COLO829 (cell line): ENCODE measurements at regions not wholly inside any gene's neighbourhood (a gene's known extent, or its start where the extent isn't known, plus 50 kb on each side); places are given as distances from the start of the nearest gene placed in this dataset.

Source experiments
- DNase-seq: peaks from one replicate; pipeline ENCODE4 v3.0.0; 2012; ENCODE audit warnings: low spot score

DNA sequence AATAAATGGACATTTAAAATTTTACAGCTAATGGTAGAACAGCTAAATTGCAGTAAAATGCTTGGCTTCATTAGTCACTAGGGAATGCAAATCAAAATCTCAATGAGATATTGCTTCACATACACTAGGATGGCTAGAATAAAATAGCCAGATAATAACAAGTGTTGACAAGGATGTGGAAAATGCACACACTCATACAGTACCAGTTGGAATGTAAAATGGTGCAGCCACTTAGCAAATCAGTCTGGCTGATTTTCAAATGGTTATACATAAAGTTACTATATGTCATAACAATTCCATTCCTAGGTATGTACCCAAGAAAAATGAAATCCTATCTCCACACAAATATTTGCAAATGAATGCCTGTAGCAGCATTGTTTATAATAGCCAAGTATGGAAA lies 452.1 kb downstream of the HDGFL1 start:
- DNase-seq: no peak

DNA sequence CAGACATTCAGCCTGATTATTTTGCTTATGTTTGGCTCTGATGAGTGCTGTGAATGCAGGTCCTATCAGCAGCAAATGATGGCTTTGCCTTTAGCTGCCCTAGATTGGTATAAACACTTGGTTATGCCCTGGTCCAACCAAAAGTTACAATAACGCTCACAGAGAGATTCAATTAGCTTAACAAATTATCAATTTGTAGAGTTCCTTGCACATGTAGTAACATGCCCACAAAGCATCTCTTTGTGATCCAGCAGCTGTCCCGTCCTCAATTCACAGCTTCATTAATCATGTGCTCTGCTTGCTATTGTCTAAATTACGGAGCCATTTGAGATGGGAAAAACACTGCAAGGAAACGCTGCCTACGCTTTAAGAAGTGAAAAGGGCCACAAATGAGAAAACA lies 457.9 kb downstream of the HDGFL1 start:
- peak; percentile 52 for DNase-seq

DNA sequence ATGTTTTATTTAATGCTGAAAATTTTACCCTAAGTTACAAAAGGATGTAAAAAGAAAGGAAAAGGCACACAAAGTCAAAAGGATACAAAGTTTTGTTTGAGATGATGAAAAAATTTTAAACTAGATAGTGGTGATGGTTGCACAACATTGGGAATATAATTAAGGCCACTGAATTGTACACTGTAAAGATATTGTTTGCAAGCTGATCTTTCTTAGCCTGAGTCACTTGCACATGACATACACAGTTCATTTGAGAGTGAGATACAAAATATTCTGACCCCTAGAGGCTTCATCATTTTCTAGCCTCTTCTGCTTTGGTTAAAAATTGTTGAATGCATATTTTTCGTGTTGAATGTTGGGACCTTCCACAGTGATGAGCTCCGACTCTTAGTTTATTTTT lies 462.6 kb downstream of the HDGFL1 start:
- DNase-seq: peak; percentile 59

DNA sequence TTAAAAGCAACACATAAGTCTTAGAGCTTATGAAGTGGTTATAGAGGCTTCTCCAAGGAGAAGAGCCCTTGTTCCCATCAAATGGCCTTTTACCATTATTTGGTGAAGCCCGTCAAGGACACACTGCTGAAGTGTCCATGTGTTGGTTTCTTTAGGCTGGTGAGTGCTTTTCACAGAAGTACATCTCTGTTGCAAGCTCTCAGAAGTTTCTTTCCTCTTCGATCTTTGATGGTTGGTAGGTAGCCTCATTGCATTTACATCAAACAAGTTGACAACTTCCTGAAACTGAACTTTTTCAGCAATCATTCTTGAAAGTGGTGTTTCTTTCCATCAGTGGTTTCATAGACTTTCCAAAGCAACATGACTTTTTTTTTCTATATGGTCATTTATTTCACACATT lies 465.6 kb downstream of the HDGFL1 start:
- DNase-seq: no peak

DNA sequence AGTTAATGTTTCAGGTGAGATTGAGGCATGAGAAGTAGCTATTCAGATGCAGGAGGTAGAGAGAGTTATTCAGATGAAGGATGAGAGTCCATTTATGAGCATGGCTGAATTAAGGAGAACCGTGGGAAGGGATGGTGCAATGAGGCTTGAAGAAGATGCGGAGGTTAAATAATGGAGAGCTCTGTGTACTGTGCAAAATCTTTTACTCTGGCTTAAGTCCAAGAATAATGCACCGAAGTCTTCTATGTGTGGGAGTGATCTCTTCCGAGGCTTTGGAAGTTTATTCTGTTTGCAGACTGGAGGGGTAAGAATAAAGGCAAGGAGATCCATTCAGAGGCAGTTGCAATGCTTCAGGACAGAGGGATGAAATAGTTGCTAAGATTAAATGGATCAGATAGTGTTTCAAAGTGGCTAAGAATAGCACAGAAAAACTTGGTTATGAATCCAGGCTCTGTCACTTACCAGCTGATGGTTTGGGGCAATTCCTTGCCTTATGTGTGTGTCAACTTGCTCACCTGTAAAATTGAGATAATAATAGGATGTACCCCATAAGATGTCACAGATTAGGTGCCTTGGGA lies 467.1 kb downstream of the HDGFL1 start:
- DNase-seq: peak; percentile 76

DNA sequence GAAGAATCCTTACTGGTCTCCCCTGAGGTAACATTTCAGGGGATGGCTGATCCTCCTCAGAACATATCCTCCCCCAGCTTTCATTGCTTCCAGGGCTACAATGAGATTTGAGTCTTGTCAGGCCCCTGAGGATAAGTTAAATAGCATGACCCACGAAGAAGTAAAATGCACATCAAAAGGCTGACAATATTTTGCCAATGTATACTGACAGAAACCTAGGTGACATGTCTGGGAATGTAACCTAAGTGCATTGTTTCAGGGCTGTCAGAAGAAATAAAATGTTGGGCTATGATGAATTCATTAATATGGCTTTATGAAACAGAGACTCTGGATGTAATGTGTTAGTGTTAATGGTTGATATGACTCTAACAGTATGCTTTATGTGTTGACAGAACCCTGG lies 471.5 kb downstream of the HDGFL1 start:
- no peak for DNase-seq

DNA sequence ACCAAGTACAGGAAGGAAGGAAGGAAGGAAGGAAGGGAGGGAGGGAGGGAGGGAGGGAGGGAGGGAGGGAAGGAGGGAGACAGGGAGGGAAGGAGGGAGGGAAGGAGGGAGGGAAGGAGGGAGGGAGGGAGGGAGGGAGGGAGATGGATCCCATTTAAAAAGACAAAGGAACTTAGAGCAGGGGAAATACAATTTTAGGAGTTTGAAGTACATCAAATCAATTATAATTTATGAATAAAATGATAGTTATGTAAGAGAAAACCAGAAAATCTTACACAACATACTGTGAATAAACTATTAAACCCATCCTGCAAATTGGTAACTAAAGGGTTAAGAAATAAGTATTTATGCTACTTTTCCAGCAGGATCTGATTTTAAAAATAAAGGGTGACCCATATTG lies 475.9 kb downstream of the HDGFL1 start:
- no peak for DNase-seq

DNA sequence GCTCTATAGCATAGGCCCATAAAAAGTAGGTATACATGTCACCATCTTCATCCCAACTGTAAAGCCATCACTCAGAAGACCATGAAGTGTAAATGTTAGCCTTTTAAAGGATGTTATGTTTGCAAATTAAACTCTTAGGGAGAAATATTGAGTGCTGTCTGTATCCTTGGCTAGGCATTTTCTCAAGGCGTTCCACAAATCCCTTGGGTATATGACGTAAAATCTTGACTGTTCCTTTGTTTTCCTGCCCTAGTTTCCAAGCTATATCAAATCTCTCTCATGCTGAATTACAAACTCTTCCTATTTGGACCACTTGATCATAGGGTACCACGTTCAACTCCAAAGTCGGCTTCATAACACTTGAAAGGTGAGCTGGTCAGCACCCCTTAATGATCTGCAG lies 486.2 kb downstream of the HDGFL1 start:
- DNase-seq: no peak

DNA sequence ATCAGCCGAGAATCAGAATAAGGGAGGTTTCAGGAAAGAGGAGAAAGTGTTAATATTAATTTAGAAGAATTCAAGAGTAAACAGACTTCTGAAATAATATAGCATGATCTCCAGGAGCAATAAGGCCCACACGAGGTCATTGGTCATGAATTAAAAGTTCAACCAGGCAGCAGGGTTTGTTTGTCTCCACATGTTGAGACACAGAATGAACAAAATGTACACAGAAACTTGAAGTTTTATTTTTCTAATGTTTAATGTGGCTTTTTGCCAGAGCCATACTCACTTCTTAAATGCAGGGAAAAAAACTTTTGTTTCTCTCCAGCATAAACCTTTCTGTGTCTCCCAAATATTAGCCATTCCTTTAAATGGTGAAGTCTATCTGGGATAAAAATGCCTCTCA lies 504.5 kb downstream of the HDGFL1 start:
- DNase-seq: no peak

DNA sequence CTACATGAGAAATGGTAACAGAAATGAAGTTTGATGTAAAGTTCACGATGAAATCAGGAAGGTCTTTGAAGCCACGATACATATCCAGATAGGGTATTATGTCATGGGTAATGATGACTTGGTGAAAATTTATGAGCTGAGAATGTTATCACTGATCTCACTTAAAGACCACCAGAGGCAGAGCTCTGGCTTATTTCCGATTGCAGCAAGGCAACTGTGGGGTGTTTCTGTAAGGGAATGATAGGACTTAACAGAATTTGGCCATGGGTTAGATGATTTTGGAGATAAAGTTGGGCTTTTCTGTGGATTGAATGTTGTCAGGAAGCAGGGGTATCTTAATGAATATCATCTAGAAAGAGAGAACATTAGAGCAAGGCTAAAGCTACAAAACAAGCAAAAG lies 508.4 kb downstream of the HDGFL1 start:
- DNase-seq: no peak

DNA sequence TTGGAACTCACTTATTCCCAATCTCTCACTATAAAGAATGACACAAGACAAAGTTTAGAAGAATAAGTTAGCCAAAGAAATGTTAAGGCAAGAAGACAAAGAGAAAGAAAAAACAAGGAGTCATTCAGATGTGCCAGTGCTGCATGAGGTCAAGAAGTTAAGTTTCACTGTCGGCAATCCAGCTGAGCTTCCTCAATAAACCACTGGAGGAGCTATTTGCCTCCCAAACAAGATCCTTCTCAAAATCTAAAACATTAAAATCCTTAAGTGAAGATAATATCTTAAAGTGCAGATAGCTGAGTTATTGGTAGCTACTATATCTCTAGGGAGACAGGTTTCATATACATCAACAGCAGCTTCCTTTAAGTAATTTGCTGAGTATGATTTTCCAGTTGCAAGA lies 512.3 kb downstream of the HDGFL1 start:
- peak; percentile 3 for DNase-seq

DNA sequence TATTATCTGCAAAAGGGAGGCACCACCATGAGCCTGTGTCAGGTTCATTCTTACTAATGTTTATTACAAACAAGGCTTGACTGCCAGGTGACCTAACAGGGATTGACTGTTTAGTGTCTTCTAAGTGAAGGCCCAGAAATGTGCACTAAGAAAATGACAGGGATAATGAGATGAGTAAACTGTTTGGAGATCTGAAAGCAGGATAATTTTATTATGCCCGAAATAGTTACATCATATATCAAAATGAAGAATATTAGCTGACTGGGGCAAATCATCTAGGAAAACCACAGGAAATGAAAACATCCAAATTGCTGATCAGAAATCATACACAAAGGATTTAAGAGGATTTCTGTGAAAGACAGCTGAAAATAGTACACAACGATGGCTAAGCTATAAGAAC lies 516.7 kb downstream of the HDGFL1 start:
- no peak for DNase-seq

DNA sequence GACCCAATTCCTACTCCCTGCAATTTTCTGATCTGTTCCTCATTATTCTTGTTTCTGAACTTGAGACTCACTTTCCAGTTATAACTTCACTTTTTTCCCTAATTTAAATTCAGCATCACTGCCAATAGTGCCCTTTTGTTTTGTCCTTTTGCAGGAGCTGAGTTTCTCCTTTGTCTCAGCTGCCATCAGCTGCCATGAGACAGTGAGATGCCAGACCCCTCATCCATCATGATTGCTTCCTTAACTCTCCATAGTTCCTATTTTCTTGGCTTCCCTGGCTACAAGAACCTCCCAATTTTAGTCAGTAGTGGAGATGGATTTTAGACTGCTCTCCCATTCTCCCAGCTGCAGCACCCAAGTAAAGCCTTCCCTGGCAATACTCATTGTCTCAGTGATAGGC lies 518.1 kb downstream of the HDGFL1 start:
- DNase-seq: no peak

DNA sequence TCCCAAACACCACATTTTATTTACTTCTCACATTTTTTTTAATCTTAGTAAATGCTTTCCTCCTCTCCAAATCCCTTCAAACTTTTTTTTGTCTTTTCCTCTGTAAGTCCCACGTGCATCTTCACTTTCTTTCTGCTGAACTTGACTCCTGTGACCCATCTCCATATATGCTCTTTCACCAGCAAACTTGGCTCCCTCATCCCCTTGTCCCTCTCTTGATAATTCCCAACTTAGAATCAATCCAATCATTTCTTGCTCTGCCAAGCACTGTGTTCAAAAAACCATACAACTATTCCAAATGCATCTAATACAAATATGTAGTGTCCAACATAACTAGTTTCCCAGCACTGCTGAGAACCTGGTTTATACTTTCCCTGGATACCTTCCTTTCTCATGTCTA lies 519.4 kb downstream of the HDGFL1 start:
- DNase-seq: no peak

DNA sequence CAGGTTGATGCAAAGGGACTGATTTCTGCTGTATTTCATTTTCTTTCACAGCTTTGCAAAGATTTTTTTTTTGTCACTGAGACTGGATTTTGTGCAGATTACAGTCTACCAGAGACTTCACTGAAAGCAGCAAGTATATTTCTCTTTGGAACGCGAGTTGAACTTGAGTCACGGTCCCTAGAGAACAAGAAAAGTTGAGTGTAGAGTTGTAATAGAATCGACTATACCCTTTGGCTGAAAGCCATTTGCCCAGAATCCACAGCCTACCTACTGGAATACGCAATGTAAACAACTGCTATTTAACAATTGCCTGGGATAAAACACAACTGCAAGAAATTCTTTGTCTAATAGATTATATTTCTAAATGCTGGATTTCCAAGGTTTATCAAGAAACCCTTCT lies 520.6 kb downstream of the HDGFL1 start:
- DNase-seq: no peak

DNA sequence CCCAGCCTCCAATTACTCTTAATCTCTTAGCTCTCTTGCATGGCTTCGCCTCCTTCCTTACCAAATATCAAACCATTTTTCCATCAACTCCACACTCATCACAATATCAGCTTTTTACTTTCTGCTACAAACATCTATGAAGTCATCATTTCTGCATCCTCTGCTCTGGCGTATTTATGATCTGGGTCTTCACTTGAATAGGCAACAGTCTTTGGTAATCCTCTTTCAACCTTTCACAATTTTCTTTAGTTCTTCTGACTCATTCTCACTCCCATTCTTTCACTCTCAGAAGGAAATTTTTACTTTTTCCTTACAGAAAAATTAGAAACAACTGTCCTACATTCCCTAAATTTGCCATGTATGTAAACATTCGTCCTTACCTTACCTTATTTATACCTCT lies 522.4 kb downstream of the HDGFL1 start:
- DNase-seq: no peak

DNA sequence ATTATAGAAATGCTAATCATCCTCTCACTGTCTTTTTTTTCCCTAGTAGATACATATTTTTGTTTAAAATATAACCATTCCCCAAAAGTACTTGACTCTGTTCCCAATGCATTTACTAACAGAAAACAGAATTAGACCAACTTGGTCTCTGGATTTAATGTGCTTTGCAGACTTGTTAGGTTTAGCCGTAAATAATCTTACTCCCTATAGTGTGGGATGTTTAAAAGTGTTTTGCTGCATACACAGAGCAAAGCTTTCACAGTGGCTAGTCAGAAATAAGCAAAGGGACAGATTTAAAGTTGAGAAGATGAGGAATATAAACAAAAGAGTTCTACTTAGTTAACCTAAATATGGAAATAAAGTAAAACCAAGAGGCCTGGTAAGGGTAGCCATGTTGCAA lies 527.5 kb downstream of the HDGFL1 start:
- DNase-seq: no peak

DNA sequence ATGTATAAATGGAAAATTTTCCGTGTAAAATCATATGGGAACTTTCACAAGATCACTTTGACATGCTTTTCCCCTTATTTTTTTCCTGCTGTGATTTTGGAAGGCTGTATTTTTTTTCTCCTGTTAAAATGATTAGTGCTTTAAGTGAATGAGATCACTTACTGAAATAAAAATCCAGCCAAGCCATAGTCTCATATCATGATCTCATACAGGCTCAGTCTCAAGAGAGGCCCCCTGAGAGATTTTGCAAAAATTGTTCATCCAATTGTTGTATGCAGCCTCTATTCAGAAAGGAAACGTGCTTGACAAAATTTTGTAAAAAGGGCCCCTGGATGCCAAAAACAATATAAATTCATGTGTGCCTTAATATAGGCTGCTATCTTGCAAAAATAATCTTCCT lies 528.2 kb downstream of the HDGFL1 start:
- no peak for DNase-seq

DNA sequence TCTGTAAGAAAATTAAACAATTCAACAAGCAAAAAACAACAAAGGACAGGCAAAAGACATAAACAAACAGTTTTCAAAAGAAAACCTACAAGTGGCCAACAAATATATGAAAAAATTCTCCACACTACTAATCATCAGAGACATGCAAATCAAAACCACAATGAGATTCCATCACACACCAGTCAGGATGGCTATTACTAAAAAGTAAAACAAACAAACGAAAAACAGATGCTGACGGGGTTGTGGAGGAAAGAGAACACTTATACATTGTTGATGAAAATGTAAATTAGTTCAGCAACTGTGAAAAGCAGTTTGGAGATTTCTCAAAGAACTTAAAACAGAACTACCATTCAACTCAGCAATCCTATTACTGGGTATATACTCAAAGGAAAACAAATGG lies 537.6 kb downstream of the HDGFL1 start:
- no peak for DNase-seq

DNA sequence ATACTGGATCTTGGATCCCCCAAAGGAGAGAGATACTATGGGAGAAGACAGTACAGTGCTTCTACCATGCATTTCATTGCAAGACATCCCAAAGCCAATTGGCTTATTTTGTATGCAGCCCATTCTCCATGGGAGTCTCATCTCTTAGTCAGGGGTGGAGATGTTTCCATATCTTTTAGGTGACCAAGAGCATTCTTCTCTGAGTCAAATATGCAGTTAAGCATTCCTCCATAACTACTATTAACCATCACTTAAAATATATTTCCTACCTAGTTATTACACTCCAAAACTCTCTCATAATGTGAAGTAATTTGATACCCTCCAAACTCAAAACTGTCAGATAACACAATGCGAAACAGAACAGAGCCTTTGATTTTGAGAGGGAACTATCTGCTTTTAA lies 542.6 kb downstream of the HDGFL1 start:
- no peak for DNase-seq

DNA sequence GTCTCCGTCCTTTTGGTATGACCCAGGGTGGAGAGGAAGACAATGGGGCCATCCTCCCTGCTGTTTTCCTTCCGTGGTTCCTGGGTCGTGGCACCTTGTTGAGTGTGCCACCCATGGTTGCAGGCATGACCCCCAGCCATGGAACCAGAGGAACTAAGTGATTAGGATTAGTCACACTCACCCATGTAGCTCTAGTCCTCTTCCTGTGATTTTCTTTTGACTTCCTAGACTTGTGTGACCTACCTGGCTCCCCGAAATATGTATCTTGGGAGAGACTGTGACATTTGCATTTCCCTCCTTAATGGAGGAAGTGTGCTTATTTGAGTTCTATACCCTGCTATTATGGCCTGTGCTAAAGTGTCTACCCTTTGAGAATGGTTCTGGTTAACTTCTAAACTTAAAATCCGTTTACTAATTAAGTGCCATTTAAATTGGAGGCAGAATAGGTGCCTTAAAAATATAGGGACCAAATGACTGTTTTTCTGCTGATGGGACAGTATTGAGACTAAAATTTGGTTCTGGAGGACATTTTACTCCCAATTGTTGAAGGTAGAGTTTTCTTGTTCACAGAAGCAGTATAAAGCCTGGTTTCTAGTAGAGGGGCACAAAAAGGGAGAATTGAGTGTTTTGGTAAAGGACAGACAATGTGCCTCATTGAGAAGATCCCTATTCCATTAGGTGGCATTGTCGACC lies 545.6 kb downstream of the HDGFL1 start:
- DNase-seq: no peak

DNA sequence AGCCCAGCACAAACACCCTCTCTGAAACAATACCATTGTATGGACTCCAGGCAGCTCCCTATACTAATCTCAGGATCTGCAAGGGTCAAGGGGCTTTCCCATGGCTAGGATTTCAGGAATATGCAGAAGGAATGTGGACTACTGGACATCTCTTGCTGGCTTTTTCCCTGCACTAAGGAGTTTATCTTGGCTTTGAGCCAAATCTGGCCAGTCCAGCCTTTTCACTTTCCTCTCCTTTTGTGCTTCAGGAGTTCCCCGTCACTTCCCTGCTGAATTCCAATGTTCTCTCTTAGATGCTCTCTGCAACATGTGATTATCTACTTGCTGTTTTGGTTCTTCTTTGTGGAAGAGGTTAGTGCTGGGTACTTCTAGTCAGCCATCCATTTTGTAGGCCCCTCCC lies 568.2 kb downstream of the HDGFL1 start:
- DNase-seq: no peak

DNA sequence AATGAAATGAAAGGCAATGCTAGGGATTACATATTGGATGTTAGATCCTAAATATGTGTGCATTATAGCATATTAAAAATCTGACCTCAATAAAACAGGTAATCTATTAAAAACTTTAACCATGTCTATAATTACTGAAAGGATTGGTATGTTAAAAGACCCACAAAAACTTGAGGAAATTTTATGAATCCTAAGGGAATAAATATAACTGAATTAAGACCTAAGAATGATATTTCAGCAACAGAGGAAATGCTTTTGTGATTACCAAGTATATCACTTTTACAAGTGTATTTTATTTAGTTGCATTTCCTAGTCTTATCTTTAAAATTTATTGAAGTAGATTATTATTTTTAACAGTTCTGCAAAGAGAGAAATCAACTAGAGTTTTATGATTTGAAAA lies 571.5 kb downstream of the HDGFL1 start:
- no peak for DNase-seq

DNA sequence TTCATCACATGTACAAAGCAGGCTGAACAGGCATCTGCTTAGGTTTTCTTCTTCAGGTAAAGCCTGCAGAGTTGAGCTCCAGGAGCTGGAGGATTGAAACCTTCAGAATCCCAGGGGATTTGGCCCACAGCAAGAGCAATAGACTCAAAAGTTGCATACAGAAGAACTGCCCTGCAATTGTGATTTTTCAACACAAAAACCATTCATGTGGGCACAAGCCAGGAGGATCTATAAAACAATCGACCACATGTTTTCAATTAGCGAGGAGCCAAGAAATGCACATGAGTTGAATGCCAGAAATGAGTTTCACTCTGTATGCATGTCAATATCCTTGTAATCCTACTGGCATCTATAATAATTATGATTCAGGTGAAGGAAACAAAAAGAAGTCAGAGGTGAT lies 576.4 kb downstream of the HDGFL1 start:
- DNase-seq: no peak
